ENCODE measurements at regions not wholly inside any gene's neighbourhood (a gene's known extent, or its start where the extent isn't known, plus 50 kb on each side); places are given as distances from the start of the nearest gene placed in this dataset.

- Histone ChIP-seq H3K4me3 (ENCODE audit: insufficient read depth, low read length, poor library complexity, severe bottlenecking) (no peak overlapping the region), H2AFZ (ENCODE audit: low read depth, low read length, severe bottlenecking) (no peak overlapping the region), H3K4me2 (ENCODE audit: low read depth, low read length, poor library complexity, severe bottlenecking) (no peak overlapping the region), H3K9me3 (ENCODE audit: insufficient read depth, low read length) (no peaks in the 10 kb centered on the region), H3K9ac (ENCODE audit: low read length) (no peak overlapping the region), H3K79me2 (ENCODE audit: insufficient read depth, low read length) (no peaks in the 10 kb centered on the region), H3K36me3 (ENCODE audit: low read length) (no peaks in the 10 kb centered on the region), H4K20me1 (ENCODE audit: low read depth, low read length) (no peaks in the 10 kb centered on the region), H3K27ac (ENCODE audit: low read depth, low read length) (no peak overlapping the region), H3F3A (ENCODE audit: insufficient read depth) (no peaks in the 10 kb centered on the region), H3K9me2 (replicated peaks; ENCODE audit: insufficient read depth, low read length) (no peaks in the 10 kb centered on the region), H3K27me3 (ENCODE audit: low read length) (no peaks in the 10 kb centered on the region)
- TF ChIP-seq EZH2phosphoT487 (conservative IDR thresholded peaks at IDR 0.05; ENCODE audit: low read length) (no peak), CTCF (IDR thresholded peaks at IDR 0.05; ENCODE audit: insufficient read depth, low read length, poor library complexity, severe bottlenecking) (no peak)
Measured at GRCh38 chr2:129609224-129609623, 370.2 kb upstream of the RAB6C start.

GRCh38 chr2:129610766-129611165, 368.7 kb upstream of the RAB6C start:
- no peak overlapping the region for H3K4me3 ChIP-seq (ENCODE audit: insufficient read depth, low read length, poor library complexity, severe bottlenecking)
- no peaks in the 10 kb centered on the region for H3K27me3 ChIP-seq (ENCODE audit: low read length)
- no peaks in the 10 kb centered on the region for H4K20me1 ChIP-seq (ENCODE audit: low read depth, low read length)
- H3K4me2 ChIP-seq (ENCODE audit: low read depth, low read length, poor library complexity, severe bottlenecking): no peak overlapping the region
- no peaks in the 10 kb centered on the region for H3K9me3 ChIP-seq (ENCODE audit: insufficient read depth, low read length)
- H3K9me2 ChIP-seq (replicated peaks; ENCODE audit: insufficient read depth, low read length): no peaks in the 10 kb centered on the region
- no peaks in the 10 kb centered on the region for H3K36me3 ChIP-seq (ENCODE audit: low read length)
- no peak overlapping the region for H2AFZ ChIP-seq (ENCODE audit: low read depth, low read length, severe bottlenecking)
- TF ChIP-seq CTCF (IDR thresholded peaks at IDR 0.05; ENCODE audit: insufficient read depth, low read length, poor library complexity, severe bottlenecking): no peak
- no peak for TF ChIP-seq EZH2phosphoT487 (conservative IDR thresholded peaks at IDR 0.05; ENCODE audit: low read length)
- H3K79me2 ChIP-seq (ENCODE audit: insufficient read depth, low read length): no peaks in the 10 kb centered on the region
- H3K9ac ChIP-seq (ENCODE audit: low read length): no peak overlapping the region
- no peak overlapping the region for H3K27ac ChIP-seq (ENCODE audit: low read depth, low read length)
- H3F3A ChIP-seq (ENCODE audit: insufficient read depth): no peaks in the 10 kb centered on the region

- Histone ChIP-seq H3K9me3 (ENCODE audit: insufficient read depth, low read length) (no peaks in the 10 kb centered on the region), H3F3A (ENCODE audit: insufficient read depth) (no peaks in the 10 kb centered on the region), H3K9me2 (replicated peaks; ENCODE audit: insufficient read depth, low read length) (no peaks in the 10 kb centered on the region), H4K20me1 (ENCODE audit: low read depth, low read length) (no peaks in the 10 kb centered on the region), H3K4me3 (ENCODE audit: insufficient read depth, low read length, poor library complexity, severe bottlenecking) (no peak overlapping the region), H3K27ac (ENCODE audit: low read depth, low read length) (no peak overlapping the region), H3K79me2 (ENCODE audit: insufficient read depth, low read length) (no peaks in the 10 kb centered on the region), H3K36me3 (ENCODE audit: low read length) (no peaks in the 10 kb centered on the region), H3K27me3 (ENCODE audit: low read length) (no peaks in the 10 kb centered on the region), H2AFZ (ENCODE audit: low read depth, low read length, severe bottlenecking) (no peak overlapping the region), H3K4me2 (ENCODE audit: low read depth, low read length, poor library complexity, severe bottlenecking) (no peak overlapping the region), H3K9ac (ENCODE audit: low read length) (no peak overlapping the region)
- no peak for TF ChIP-seq EZH2phosphoT487 (conservative IDR thresholded peaks at IDR 0.05; ENCODE audit: low read length)
- no peak for TF ChIP-seq CTCF (IDR thresholded peaks at IDR 0.05; ENCODE audit: insufficient read depth, low read length, poor library complexity, severe bottlenecking)
Measured at GRCh38 chr2:129611471-129611870, 368.0 kb upstream of the RAB6C start.
